ENCODE measurements at regions not wholly inside any gene's neighbourhood (a gene's known extent, or its start where the extent isn't known, plus 50 kb on each side); places are given as distances from the start of the nearest gene placed in this dataset.

GRCh38 chr2:217448860-217449259, 553.9 kb downstream of the TNS1 start:
- TF ChIP-seq CTCF (IDR thresholded peaks at IDR 0.05) = no peak
- TF ChIP-seq POLR2A (IDR thresholded peaks at IDR 0.05) = no peak
- TF ChIP-seq POLR2AphosphoS5 (IDR thresholded peaks at IDR 0.05) = no peak
- H3K4me3 ChIP-seq = no peak overlapping the region
- H3K9me3 ChIP-seq = no peaks in the 10 kb centered on the region
- no peak for DNase-seq (ENCODE audit: low spot score in 2 of 2)
- no peaks in the 10 kb centered on the region for H3K4me1 ChIP-seq
- no peaks in the 10 kb centered on the region for H3K36me3 ChIP-seq
- H3K27ac ChIP-seq = no peak overlapping the region
- no peaks in the 10 kb centered on the region for H3K27me3 ChIP-seq
- intact Hi-C loops (cut with DNase I; ENCODE audit: low total_unique reads) = no loop called here

GRCh38 chr2:217445723-217446122, 557.1 kb downstream of the TNS1 start:
- TF ChIP-seq POLR2A (IDR thresholded peaks at IDR 0.05) = no peak
- no peak for TF ChIP-seq CTCF (IDR thresholded peaks at IDR 0.05)
- no peak for TF ChIP-seq POLR2AphosphoS5 (IDR thresholded peaks at IDR 0.05)

GRCh38 chr2:217444932-217445331, 557.9 kb downstream of the TNS1 start:
- Histone ChIP-seq H3K27ac (no peak overlapping the region), H3K36me3 (no peaks in the 10 kb centered on the region), H3K4me1 (no peaks in the 10 kb centered on the region), H3K9me3 (no peaks in the 10 kb centered on the region), H3K4me3 (no peak overlapping the region), H3K27me3 (no peaks in the 10 kb centered on the region)
- DNase-seq (ENCODE audit: low spot score in 2 of 2) = no peak
- intact Hi-C loops (cut with DNase I; ENCODE audit: low total_unique reads) = no loop called here
- no peak for TF ChIP-seq CTCF (IDR thresholded peaks at IDR 0.05)
- TF ChIP-seq POLR2AphosphoS5 (IDR thresholded peaks at IDR 0.05) = no peak
- no peak for TF ChIP-seq POLR2A (IDR thresholded peaks at IDR 0.05)

More at GRCh38 chr2:217445723-217446122, 557.1 kb downstream of the TNS1 start:
- intact Hi-C loops (cut with DNase I; ENCODE audit: low total_unique reads) = no loop called here
- H3K4me1 ChIP-seq = no peaks in the 10 kb centered on the region
- H3K36me3 ChIP-seq = no peaks in the 10 kb centered on the region
- no peak overlapping the region for H3K4me3 ChIP-seq
- H3K27ac ChIP-seq = no peak overlapping the region
- DNase-seq (ENCODE audit: low spot score in 2 of 2) = no peak
- H3K9me3 ChIP-seq = no peaks in the 10 kb centered on the region
- H3K27me3 ChIP-seq = no peaks in the 10 kb centered on the region

- no peak for DNase-seq (ENCODE audit: low spot score in 2 of 2)
These were observed 558.3 kb downstream of the TNS1 start for GRCh38 chr2:217444509-217444908.

GRCh38 chr2:217443601-217444000, 559.2 kb downstream of the TNS1 start:
- no peak for DNase-seq (ENCODE audit: low spot score in 2 of 2)
- Histone ChIP-seq H3K36me3 (no peaks in the 10 kb centered on the region), H3K4me3 (no peak overlapping the region), H3K4me1 (no peaks in the 10 kb centered on the region), H3K9me3 (no peaks in the 10 kb centered on the region), H3K27ac (no peak overlapping the region), H3K27me3 (no peaks in the 10 kb centered on the region)
- intact Hi-C loops (cut with DNase I; ENCODE audit: low total_unique reads) = no loop called here
- TF ChIP-seq POLR2AphosphoS5 (IDR thresholded peaks at IDR 0.05) = no peak
- TF ChIP-seq CTCF (IDR thresholded peaks at IDR 0.05) = no peak
- no peak for TF ChIP-seq POLR2A (IDR thresholded peaks at IDR 0.05)

More at GRCh38 chr2:217444509-217444908, 558.3 kb downstream of the TNS1 start:
- Histone ChIP-seq H3K27ac (no peak overlapping the region), H3K4me3 (no peak overlapping the region), H3K27me3 (no peaks in the 10 kb centered on the region), H3K4me1 (no peaks in the 10 kb centered on the region), H3K9me3 (no peaks in the 10 kb centered on the region), H3K36me3 (no peaks in the 10 kb centered on the region)
- TF ChIP-seq POLR2A (IDR thresholded peaks at IDR 0.05) (no peak), POLR2AphosphoS5 (IDR thresholded peaks at IDR 0.05) (no peak), CTCF (IDR thresholded peaks at IDR 0.05) (no peak)
- intact Hi-C loops (cut with DNase I; ENCODE audit: low total_unique reads) = no loop called here
